Activated B cell treated with CpG ODN at 0.5 μM for 24 hours (primary cell): ENCODE measurements at regions not wholly inside any gene's neighbourhood (a gene's known extent, or its start where the extent isn't known, plus 50 kb on each side); places are given as distances from the start of the nearest gene placed in this dataset.

Experiments used
- ATAC-seq: fragments of 200-7000 bp; cut with Tn5 transposase; one replicate; pipeline ENCODE4 v1.10.0; 2021; ENCODE audit warnings: low read depth, mild to moderate bottlenecking, moderate library complexity
- CTCF ChIA-PET: fragments of 350-600 bp; sonication (Branson Sonifier 250); formaldehyde crosslinking; loops from one replicate; lab custom pipeline; 2021; ENCODE audit warnings: antibody characterized with exemption; lab: Charles Lee
- POLR2A ChIA-PET: fragments of 350-600 bp; sonication (Branson Sonifier 250); formaldehyde crosslinking; loops from one replicate; lab custom pipeline; 2021; ENCODE audit warnings: antibody characterized with exemption; lab: Charles Lee
- DNase-seq: peaks from one replicate; pipeline ENCODE4 v3.0.0; 2022
- H3K27ac Mint-ChIP-seq: one replicate; pipeline ENCODE4 v1.8.0; 2020; ENCODE audit warnings: mixed read lengths
- H3K27me3 Mint-ChIP-seq: one replicate; pipeline ENCODE4 v1.8.0; 2021; ENCODE audit warnings: mixed read lengths
- H3K36me3 Mint-ChIP-seq: one replicate; pipeline ENCODE4 v1.8.0; 2021; ENCODE audit warnings: low read depth, mixed read lengths
- H3K4me1 Mint-ChIP-seq: one replicate; pipeline ENCODE4 v1.8.0; 2021; ENCODE audit warnings: mixed read lengths
- H3K4me3 Mint-ChIP-seq: one replicate; pipeline ENCODE4 v1.8.0; 2020; ENCODE audit warnings: mild to moderate bottlenecking, mixed read lengths
- H3K9me3 Mint-ChIP-seq: one replicate; pipeline ENCODE4 v1.8.0; 2020; ENCODE audit warnings: mixed read lengths
- intact Hi-C: fragments of 100-400 bp; cut with micrococcal nuclease; formaldehyde crosslinking; loops from one replicate; pipeline ENCODE4 v1.15.1; 2024
- TF ChIP-seq, protein P1 (sequence below): fragments of 200-600 bp; IDR thresholded peaks from one replicate; pipeline ENCODE4 v1.8.0; 2022; ENCODE audit warnings: antibody characterized with exemption, mild to moderate bottlenecking

DNA sequence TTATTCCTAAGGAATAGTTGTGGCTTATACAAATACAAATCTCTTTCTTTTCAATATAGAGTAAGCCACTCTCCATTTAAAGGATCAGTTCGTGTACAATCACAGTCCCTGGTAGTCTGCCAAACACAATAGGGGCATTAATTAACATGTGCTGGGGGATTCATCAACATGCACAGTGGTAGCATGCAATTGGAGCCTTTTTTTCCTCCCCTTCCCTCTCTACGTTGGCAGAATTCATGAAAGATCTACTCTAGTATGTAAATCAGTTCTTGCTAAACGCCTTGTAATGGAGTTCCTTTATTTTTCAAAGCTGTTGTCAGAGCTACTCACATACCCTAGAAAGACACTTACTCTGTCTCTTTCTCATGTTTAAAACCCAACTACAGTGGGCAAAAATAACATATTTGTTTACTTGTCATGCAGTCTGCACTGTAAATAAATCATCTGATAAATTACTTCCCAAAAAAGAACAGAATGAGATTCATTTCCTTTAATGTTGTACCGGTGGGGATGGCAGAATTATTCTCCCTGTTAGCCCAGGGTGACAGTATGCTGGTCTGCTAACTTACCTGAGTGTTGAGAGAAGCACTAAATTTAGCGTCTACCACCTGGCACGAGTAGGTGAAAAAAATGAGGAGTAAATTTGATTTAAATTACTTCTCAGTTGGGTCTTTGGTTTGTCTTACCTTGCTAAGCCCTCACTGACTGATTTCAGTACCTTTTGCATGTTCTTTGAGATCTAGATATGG lies 341.5 kb upstream of the CCNH start:
- TF ChIP-seq, protein P1, sequence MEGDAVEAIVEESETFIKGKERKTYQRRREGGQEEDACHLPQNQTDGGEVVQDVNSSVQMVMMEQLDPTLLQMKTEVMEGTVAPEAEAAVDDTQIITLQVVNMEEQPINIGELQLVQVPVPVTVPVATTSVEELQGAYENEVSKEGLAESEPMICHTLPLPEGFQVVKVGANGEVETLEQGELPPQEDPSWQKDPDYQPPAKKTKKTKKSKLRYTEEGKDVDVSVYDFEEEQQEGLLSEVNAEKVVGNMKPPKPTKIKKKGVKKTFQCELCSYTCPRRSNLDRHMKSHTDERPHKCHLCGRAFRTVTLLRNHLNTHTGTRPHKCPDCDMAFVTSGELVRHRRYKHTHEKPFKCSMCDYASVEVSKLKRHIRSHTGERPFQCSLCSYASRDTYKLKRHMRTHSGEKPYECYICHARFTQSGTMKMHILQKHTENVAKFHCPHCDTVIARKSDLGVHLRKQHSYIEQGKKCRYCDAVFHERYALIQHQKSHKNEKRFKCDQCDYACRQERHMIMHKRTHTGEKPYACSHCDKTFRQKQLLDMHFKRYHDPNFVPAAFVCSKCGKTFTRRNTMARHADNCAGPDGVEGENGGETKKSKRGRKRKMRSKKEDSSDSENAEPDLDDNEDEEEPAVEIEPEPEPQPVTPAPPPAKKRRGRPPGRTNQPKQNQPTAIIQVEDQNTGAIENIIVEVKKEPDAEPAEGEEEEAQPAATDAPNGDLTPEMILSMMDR = no peak
- Mint-ChIP-seq H3K36me3 (no peaks in the 10 kb centered on the region), H3K27ac (no peak overlapping the region), H3K4me3 (no peak overlapping the region), H3K4me1 (no peaks in the 10 kb centered on the region), H3K27me3 (peaks cover 2% of the 10 kb centered on the region), H3K9me3 (no peaks in the 10 kb centered on the region)
- ChIA-PET CTCF (no interaction called here), POLR2A (no interaction called here)
- DNase-seq (no peak), ATAC-seq (no peak)
- intact Hi-C loops = no loop called here

DNA sequence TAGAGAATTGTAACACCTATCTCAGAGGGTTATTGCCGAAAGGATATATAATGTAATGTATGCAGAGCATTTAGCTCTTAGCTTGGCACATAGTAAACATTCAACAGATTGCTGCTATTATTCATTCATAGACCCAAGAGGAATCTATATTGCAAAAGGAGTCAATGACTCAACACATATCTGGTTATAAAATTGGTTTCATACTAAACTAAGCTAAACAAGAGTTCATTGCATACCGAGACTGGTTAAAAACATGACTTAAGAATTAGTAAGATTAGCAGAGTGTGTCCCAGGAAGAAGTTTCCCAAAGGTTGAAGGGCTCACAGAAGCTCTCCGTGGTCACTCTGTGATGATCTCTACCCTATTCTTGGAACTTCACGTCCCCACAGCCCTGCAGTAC lies 339.6 kb upstream of the CCNH start:
- Mint-ChIP-seq H3K4me1 (no peaks in the 10 kb centered on the region), H3K27me3 (peaks cover 2% of the 10 kb centered on the region), H3K27ac (no peak overlapping the region), H3K4me3 (no peak overlapping the region), H3K9me3 (no peaks in the 10 kb centered on the region), H3K36me3 (no peaks in the 10 kb centered on the region)
- ChIA-PET POLR2A (no interaction called here), CTCF (no interaction called here)
- no peak for DNase-seq
- intact Hi-C loops = no loop called here
- no peak for ATAC-seq
- TF ChIP-seq, protein P1 = no peak

DNA sequence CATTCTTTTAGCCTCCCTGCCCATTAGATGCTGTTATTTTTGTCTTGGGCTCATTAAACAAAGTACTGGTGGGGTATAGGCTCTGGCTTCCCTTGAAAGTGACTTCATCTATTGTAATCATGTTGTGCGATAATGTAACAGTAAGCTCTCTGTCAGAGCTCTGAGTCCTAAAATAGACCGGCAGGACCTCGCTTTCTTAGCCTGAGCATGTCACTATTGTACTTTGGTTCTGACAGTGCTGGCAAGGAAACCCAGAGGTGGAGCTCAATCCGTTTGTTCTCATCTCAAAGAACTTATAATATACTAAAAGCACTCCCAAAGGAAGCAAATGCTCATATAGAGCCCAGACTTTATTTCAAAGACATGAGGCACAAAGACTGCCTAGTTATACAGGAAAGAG lies 339.1 kb upstream of the CCNH start:
- no peak for DNase-seq
- CTCF ChIA-PET = no interaction called here
- peaks cover under 1% of the 10 kb centered on the region for H3K27me3 Mint-ChIP-seq

DNA sequence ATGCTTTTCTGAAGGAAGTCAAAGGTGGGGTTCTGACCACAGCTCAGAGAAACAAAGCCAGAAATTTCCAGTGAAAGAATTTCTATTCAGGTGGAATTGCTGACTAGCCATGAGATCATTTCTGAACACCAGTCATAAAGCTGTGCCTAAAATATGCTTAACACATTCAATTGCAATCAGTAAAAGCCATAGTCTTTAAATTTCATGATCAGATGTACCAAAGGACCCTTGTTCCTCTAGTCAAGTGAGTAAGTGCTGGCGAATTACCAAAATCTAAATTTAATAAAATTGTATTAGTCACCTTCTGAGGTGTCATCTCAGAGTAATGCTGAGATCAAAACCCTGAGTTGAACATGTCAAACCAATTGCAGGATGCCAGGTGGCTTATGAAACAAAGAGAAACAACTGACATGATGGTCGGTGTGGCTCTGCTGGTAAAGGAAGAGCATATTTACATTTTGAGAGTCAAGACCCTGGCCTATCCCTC lies 334.2 kb upstream of the CCNH start:
- ATAC-seq = no peak
- Mint-ChIP-seq H3K27me3 (peaks cover 1% of the 10 kb centered on the region), H3K27ac (no peak overlapping the region), H3K36me3 (no peaks in the 10 kb centered on the region), H3K9me3 (no peaks in the 10 kb centered on the region), H3K4me1 (no peaks in the 10 kb centered on the region), H3K4me3 (no peak overlapping the region)
- intact Hi-C loops = no loop called here
- no peak for DNase-seq
- CTCF ChIA-PET = interaction anchor here (1.2 kb wide), 1 partner anchor 12 kb away, joined by 3 read pairs; no protein-coding TSS in a partner anchor
- TF ChIP-seq, protein P1 = no peak
- POLR2A ChIA-PET = no interaction called here

More for the DNA sequence above, 339.1 kb upstream of the CCNH start:
- intact Hi-C loops = no loop called here
- ATAC-seq = no peak
- H3K4me1 Mint-ChIP-seq = no peaks in the 10 kb centered on the region
- TF ChIP-seq, protein P1 = no peak
- no peaks in the 10 kb centered on the region for H3K36me3 Mint-ChIP-seq
- no peaks in the 10 kb centered on the region for H3K9me3 Mint-ChIP-seq
- H3K4me3 Mint-ChIP-seq = no peak overlapping the region
- POLR2A ChIA-PET = no interaction called here
- no peak overlapping the region for H3K27ac Mint-ChIP-seq

DNA sequence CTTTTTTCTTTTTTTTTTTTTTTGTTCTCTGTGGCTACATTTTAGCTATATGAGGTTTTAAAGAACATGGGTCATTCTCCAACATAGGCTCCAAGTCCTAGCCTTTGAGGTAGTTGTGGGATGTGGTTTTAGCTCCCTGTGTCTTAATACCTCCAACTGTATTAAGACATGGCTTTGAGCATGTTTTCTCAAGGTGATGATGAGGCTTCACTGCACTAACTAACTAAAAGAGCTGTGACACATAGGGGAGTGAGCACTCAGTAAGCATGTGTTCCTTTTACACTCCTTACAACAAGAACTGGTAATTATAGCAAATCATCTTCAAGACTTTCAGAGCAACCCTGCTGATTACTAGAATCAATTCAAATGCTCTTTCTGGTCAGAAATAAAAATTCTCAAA lies 333.6 kb upstream of the CCNH start:
- POLR2A ChIA-PET = no interaction called here
- TF ChIP-seq, protein P1 = no peak

More for the DNA sequence above, 333.6 kb upstream of the CCNH start:
- Mint-ChIP-seq H3K4me1 (no peaks in the 10 kb centered on the region), H3K4me3 (no peak overlapping the region), H3K27me3 (peaks cover 1% of the 10 kb centered on the region), H3K36me3 (no peaks in the 10 kb centered on the region), H3K9me3 (no peaks in the 10 kb centered on the region), H3K27ac (no peak overlapping the region)
- CTCF ChIA-PET = no interaction called here
- ATAC-seq (no peak), DNase-seq (no peak)
- intact Hi-C loops = no loop called here
